WERI-Rb-1 (cell line): ENCODE measurements at regions not wholly inside any gene's neighbourhood (a gene's known extent, or its start where the extent isn't known, plus 50 kb on each side); places are given as distances from the start of the nearest gene placed in this dataset.

ENCODE experiments used
- DNase-seq: peaks from one replicate; pipeline ENCODE4 v3.0.0-alpha.2; 2020
- H3K27ac ChIP-seq: fragments of 250-450 bp; sonication (Bioruptor Pico); 2 replicates; pipeline ENCODE4 v1.5.1; 2020; ENCODE audit warnings: mild to moderate bottlenecking, moderate library complexity
- H3K27me3 ChIP-seq: fragments of 250-450 bp; sonication (Bioruptor Pico); 2 replicates; pipeline ENCODE4 v1.5.1; 2021; ENCODE audit warnings: mild to moderate bottlenecking, low read depth, moderate library complexity; ENCODE audit not compliant: insufficient read depth, severe bottlenecking
- H3K36me3 ChIP-seq: fragments of 250-450 bp; sonication (Bioruptor Pico); 2 replicates; pipeline ENCODE4 v1.5.1; 2020; ENCODE audit warnings: mild to moderate bottlenecking, moderate library complexity
- H3K4me3 ChIP-seq: 2 replicates; pipeline ENCODE4 v1.5.1; 2011; ENCODE audit warnings: low read depth, mild to moderate bottlenecking, control low read depth, low read length
- H3K9me3 ChIP-seq: fragments of 250-450 bp; sonication (Bioruptor Pico); 2 replicates; pipeline ENCODE4 v1.5.1; 2021; ENCODE audit warnings: mild to moderate bottlenecking, moderate library complexity; ENCODE audit not compliant: severe bottlenecking
- TF ChIP-seq, protein P1 (sequence below): IDR thresholded peaks from 2 replicates; pipeline ENCODE4 v1.5.1; 2011; ENCODE audit warnings: low read depth, mild to moderate bottlenecking, control low read depth, inconsistent platforms, low read length

DNA sequence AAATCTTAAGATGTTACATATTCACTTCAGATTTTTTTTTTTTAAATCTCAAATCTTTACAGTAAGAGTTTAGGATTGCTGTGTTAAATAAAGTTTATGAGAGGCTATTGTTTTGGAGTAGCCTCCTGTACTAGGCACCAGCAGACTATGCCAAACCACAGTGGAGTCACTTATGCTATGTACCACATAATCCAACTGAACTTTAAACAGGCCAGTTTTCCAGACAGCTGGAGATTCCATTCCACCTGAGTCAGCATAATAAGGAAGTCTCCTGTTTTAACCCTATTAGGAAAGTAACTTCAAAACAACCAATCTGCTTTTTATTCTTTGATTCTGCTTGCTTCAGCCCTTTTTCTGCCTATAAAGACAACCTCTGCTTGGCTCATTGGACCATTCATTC, 205.2 kb downstream of the CSNK1G3 start:
- no peak overlapping the region for H3K4me3 ChIP-seq
- H3K36me3 ChIP-seq, result no peaks in the 10 kb centered on the region
- no peak for DNase-seq
- TF ChIP-seq, protein P1, sequence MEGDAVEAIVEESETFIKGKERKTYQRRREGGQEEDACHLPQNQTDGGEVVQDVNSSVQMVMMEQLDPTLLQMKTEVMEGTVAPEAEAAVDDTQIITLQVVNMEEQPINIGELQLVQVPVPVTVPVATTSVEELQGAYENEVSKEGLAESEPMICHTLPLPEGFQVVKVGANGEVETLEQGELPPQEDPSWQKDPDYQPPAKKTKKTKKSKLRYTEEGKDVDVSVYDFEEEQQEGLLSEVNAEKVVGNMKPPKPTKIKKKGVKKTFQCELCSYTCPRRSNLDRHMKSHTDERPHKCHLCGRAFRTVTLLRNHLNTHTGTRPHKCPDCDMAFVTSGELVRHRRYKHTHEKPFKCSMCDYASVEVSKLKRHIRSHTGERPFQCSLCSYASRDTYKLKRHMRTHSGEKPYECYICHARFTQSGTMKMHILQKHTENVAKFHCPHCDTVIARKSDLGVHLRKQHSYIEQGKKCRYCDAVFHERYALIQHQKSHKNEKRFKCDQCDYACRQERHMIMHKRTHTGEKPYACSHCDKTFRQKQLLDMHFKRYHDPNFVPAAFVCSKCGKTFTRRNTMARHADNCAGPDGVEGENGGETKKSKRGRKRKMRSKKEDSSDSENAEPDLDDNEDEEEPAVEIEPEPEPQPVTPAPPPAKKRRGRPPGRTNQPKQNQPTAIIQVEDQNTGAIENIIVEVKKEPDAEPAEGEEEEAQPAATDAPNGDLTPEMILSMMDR, result no peak
- peaks cover 2% of the 10 kb centered on the region for H3K9me3 ChIP-seq
- no peaks in the 10 kb centered on the region for H3K27me3 ChIP-seq
- no peak overlapping the region for H3K27ac ChIP-seq

DNA sequence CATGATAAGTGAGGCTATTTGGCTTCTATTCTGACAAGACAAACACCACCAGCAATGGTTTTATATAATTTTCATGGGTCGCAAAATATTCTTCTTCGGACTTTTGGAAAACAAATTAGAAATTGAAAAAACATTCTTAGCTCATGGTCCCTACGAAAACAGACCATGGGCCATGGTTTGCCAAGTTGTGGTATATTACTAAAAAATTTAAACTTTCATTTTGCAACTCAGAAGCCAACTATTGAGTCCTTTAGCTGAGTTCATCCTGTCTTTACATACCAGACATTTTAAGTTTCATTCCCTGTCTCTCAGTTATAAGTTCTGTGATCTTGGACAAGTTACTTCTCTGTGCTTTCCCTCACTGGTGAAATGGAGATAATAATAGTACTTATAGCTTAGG, 198.1 kb downstream of the CSNK1G3 start:
- Histone ChIP-seq H3K36me3 (no peaks in the 10 kb centered on the region), H3K9me3 (peaks cover 2% of the 10 kb centered on the region), H3K27me3 (no peaks in the 10 kb centered on the region), H3K4me3 (no peak overlapping the region), H3K27ac (no peak overlapping the region)
- no peak for DNase-seq
- TF ChIP-seq, protein P1, result no peak

DNA sequence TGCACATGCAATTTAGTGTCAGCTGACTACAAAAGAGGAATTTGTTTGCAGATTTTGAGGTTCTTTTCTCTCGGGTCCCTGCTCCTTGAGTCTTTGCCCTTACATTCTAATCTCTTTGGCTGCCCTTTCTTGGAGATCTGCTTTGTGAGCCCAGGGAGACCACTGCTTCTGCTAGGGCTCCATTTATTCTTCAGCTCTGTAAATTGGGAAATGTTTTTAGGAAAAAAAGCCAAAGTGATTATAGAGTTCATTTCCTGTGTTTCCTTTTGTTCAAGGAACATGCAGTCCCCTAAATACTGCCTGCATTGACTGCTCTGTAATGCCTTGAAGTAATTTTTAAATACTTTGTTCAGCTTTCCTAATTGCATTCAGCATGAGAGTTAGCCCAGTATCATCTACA, 197.4 kb downstream of the CSNK1G3 start:
- Histone ChIP-seq H3K27me3 (no peaks in the 10 kb centered on the region), H3K36me3 (no peaks in the 10 kb centered on the region), H3K4me3 (no peak overlapping the region), H3K27ac (no peak overlapping the region), H3K9me3 (peaks cover 2% of the 10 kb centered on the region)
- TF ChIP-seq, protein P1, result no peak
- no peak for DNase-seq

DNA sequence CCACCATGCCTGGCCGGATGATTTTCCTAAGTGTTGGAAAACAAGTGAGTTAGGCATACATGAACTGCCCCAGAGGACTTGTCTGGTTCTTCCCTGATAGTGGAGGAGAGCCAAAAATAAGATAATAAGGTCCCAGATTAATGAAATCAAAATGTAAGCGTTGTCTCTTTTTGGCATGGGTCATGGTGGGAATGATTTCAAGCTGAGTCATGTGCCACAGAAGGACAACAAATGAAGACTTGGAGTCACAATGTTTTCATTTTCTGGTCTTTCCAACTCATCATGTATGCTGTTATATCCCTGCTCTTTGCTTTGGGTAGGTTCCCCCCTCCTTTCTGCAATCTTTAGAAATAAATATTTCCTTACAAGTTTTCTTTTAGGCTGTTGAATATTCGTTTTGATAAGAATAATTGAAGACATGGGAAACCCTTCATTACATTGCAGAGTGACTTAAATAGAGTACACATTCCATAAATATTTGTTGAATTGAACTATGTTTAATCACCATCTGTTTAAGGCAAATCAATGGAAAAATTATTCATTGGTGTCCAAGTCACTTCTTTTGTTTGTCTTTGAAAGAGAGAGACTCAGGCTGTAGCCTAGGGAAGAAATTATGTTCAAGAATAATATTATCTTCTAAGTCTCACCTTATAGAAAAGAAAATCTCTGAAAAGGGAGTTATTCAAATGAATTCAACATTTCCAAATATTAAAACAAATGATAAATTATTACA, 196.3 kb downstream of the CSNK1G3 start:
- TF ChIP-seq, protein P1, result no peak
- Histone ChIP-seq H3K36me3 (no peaks in the 10 kb centered on the region), H3K4me3 (no peak overlapping the region), H3K27ac (no peak overlapping the region), H3K9me3 (peaks cover under 1% of the 10 kb centered on the region), H3K27me3 (no peaks in the 10 kb centered on the region)
- no peak for DNase-seq

DNA sequence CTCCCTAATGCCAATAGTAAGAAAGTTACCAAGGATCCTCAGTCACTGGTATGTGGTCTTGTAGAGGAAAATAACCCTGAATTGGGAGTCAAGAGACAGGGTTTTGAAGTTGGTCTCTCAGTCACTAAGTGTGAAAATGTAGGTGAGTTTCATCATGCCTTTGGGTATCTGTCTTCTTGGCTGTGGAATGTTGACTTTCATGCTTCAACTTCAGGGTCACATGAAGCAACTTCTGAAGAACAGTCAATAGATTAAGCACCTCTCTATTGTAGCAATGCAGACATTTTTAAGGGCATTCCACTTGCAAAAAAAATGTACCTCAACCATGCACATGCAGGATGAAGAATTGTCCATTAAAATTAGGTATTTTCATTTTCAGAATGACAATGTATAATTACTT, 194.6 kb downstream of the CSNK1G3 start:
- no peaks in the 10 kb centered on the region for H3K27me3 ChIP-seq
- H3K4me3 ChIP-seq, result no peak overlapping the region
- no peaks in the 10 kb centered on the region for H3K36me3 ChIP-seq
- no peak for DNase-seq
- TF ChIP-seq, protein P1, result no peak
- H3K27ac ChIP-seq, result no peak overlapping the region
- H3K9me3 ChIP-seq, result no peaks in the 10 kb centered on the region

DNA sequence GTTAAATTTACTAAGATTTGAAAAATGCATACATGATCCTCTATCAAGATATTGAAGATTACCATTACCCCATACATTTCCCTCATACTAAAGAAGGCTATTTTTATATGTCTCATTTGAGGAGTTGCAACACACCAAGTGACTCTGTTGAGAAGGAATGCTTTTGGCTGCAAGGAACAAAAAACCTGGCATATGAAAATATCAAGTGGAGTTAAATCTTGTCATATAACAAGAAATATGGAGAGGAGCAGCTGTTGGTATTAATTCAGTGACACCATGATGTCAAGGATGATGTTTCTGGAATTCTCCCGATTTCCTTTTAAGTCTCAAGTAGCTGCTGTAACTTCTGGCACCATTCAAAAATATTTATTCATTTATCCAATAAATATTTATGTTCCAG, 193.8 kb downstream of the CSNK1G3 start:
- Histone ChIP-seq H3K9me3 (no peaks in the 10 kb centered on the region), H3K27ac (no peak overlapping the region), H3K36me3 (no peaks in the 10 kb centered on the region), H3K27me3 (no peaks in the 10 kb centered on the region), H3K4me3 (no peak overlapping the region)
- TF ChIP-seq, protein P1, result no peak
- DNase-seq, result no peak
